ENCODE measurements at regions not wholly inside any gene's neighbourhood (a gene's known extent, or its start where the extent isn't known, plus 50 kb on each side); places are given as distances from the start of the nearest gene placed in this dataset.
A peak's percentile ranks its signal among the peaks of the same experiment; 100 is the strongest.

DNA sequence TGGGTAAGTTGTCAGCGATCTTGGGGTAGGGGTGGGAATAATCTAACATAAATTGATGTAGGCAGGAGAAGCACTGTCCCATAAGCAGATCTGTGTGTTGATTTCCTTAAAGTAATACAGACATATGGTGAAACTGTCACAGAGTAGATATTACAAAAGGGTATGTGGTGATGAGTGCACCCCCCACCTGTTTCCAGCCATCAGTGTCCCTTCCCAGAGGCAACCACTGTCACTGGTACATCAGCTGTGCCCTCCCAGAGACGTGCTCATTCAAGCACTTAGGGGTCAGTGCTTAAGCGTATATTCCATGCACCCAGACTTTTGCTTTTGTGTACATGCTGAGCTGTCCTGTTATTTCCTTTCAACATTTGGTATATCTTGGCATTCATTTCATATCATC is 94.3 kb upstream of the PITX1 start:
- H3K27ac ChIP-seq, result no peak overlapping the region
- no peak for DNase-seq
- TF ChIP-seq, protein P1, sequence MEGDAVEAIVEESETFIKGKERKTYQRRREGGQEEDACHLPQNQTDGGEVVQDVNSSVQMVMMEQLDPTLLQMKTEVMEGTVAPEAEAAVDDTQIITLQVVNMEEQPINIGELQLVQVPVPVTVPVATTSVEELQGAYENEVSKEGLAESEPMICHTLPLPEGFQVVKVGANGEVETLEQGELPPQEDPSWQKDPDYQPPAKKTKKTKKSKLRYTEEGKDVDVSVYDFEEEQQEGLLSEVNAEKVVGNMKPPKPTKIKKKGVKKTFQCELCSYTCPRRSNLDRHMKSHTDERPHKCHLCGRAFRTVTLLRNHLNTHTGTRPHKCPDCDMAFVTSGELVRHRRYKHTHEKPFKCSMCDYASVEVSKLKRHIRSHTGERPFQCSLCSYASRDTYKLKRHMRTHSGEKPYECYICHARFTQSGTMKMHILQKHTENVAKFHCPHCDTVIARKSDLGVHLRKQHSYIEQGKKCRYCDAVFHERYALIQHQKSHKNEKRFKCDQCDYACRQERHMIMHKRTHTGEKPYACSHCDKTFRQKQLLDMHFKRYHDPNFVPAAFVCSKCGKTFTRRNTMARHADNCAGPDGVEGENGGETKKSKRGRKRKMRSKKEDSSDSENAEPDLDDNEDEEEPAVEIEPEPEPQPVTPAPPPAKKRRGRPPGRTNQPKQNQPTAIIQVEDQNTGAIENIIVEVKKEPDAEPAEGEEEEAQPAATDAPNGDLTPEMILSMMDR (IDR thresholded peaks at IDR 0.05), result no peak
- WGBS, 2 donors, result 83 to 94% methylated on average over 2 to 3 of the region's 3 CpGs
- intact Hi-C loops (cut with DNase I), result no loop called here
- no peak for FAIRE-seq
- no peak for ATAC-seq
- H3K4me3 ChIP-seq, result no peak overlapping the region
- no peaks in the 10 kb centered on the region for H3K4me1 ChIP-seq
- H3K9me3 ChIP-seq, result no peaks in the 10 kb centered on the region
- no peaks in the 10 kb centered on the region for H3K27me3 ChIP-seq
- H3K36me3 ChIP-seq, result no peaks in the 10 kb centered on the region

DNA sequence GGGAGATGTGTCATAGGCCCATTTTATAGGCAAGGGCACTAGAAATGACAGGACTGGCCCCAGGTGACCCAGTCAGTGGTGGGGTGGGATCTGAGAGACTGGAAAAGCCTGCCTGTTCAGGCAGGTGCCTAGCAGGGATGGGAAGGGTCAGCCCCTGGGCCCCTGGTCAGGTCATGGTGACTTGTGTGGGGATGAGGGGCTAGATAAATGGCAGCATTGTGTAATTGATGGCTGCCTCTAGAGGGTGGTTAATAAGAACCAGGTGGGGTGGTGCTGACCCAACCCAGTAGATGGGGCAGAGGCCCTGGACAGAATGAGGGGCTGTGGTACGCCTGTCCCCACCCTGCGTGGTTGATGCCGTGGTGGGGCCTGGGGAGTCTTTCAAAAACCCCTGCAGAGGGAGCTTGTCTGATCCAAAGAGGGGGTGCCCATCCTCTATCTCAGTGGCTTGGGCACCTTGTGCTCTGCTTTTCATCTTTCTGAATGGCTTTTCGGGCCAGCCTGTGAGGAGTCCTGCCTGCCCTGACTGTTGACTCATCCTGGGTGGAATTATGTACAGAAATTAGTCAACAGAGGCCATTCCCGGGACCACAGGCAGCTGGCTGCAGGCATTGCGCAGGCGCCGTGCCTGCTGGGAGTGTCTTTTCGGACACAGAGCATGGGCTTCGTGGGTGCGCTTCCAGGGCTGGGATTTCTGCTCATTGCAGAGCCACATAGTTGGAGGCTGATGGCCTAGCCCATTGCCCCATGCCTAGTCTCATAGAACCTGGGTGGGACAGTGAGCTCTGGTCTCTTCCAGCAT is 93.6 kb upstream of the PITX1 start:
- DNase-seq (no peak), ATAC-seq (peak in 2 of 4 donors; percentile 42 to 43)

DNA sequence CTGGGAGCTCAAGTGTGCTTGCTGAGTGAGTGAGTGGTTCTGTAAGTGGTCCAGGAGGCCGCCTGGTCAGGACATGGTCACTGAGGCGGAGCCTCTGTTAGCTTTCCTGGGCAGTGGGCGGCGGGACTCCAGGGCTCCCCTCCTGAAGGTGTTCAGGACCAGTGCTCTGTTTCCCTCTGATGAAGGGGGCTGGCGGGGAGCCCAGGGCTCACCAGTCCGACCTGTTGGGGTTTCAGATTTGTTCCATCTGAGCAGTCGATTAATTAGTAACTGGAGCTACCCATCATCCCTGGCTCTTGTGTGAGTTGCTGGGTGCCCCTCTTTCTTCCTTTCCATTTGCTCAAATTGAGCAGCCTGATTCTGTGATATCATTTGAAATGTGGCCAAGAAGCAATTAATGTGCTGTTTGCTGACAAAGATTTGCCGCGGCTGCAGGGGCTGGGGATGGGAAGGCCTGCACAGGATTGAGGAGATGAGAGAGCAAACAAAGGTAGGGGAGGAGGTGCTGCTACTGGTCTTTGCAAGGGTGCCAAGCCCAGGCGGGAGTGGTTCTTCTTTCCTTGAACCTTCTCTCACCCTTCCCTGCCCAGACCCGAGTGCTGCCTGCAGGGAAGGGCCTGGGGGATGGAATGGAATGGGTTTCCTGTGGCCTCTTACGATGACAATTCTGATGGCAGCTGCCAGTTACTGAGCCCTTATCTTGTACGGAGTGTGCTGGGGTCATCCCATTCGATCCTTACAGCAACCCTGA is 92.8 kb upstream of the PITX1 start:
- Histone ChIP-seq H3K4me1 (no peaks in the 10 kb centered on the region), H3K36me3 (no peaks in the 10 kb centered on the region), H3K27me3 (no peaks in the 10 kb centered on the region), H3K27ac (no peak overlapping the region), H3K9me3 (no peaks in the 10 kb centered on the region), H3K4me3 (no peak overlapping the region)
- TF ChIP-seq, protein P1 (IDR thresholded peaks at IDR 0.05), result no peak
- no peak for FAIRE-seq
- ATAC-seq, result peak in 3 of 4 donors; percentile 52 to 75 (median 55)
- intact Hi-C loops (cut with DNase I), result no loop called here
- 45 to 47% methylated on average over 14 of the region's 14 CpGs for WGBS, 2 donors
- DNase-seq, result peak in 1 of 6 donors; percentile 6

More for the DNA sequence above, 93.6 kb upstream of the PITX1 start:
- Histone ChIP-seq H3K9me3 (no peaks in the 10 kb centered on the region), H3K4me1 (no peaks in the 10 kb centered on the region), H3K27ac (no peak overlapping the region), H3K27me3 (no peaks in the 10 kb centered on the region), H3K36me3 (no peaks in the 10 kb centered on the region), H3K4me3 (no peak overlapping the region)
- FAIRE-seq, result no peak
- TF ChIP-seq, protein P1 (IDR thresholded peaks at IDR 0.05), result no peak
- WGBS, 2 donors, result 90 to 93% methylated on average over 11 of the region's 11 CpGs
- intact Hi-C loops (cut with DNase I), result no loop called here

DNA sequence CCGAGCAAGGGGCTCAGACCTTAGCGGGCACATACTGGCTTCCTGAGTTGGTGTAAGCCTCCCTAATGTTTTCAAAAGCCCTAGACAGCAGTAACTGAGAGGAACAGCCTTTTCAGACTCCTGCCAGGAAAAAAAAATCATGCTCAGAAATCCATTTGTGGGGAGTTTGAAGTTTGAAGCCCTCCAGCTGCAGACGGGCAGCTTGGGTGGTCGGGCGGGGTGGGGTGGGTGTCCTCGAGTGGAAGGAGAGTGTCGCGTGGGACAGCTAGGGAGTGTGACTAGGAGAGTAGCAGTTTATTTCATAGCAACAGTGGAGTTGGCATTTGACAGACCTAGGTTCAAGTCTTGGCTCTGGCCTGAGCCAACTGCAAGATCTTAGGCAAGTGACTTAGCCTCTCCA is 90.7 kb upstream of the PITX1 start:
- no peaks in the 10 kb centered on the region for H3K36me3 ChIP-seq
- no peak for DNase-seq
- no peaks in the 10 kb centered on the region for H3K27me3 ChIP-seq
- intact Hi-C loops (cut with DNase I), result no loop called here
- TF ChIP-seq, protein P1 (IDR thresholded peaks at IDR 0.05), result no peak
- FAIRE-seq, result no peak
- H3K27ac ChIP-seq, result no peak overlapping the region
- no peak overlapping the region for H3K4me3 ChIP-seq
- ATAC-seq, result no peak
- H3K4me1 ChIP-seq, result no peaks in the 10 kb centered on the region
- WGBS, 2 donors, result 70 to 76% methylated on average over 8 of the region's 8 CpGs
- no peaks in the 10 kb centered on the region for H3K9me3 ChIP-seq

DNA sequence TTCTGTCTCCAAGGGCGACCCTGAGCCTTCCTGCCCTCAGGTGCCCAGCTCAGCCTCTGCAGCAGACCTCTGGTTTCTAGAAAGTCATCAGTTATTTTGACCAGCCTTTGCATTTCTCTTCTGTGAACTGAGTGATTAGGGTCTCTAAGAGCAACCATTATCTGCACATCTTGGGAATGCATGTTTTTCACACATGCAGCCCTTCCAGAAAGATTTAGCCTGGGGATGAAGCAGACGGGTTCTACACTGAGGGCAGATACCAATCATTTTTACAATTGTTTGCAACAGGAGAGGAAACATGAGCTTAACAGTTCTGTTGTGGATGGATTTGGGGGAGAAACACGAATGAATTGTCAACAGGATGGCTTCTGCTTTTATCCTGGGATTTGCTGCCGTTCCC is 90.1 kb upstream of the PITX1 start:
- H3K27ac ChIP-seq, result no peak overlapping the region
- no peaks in the 10 kb centered on the region for H3K27me3 ChIP-seq
- H3K36me3 ChIP-seq, result no peaks in the 10 kb centered on the region
- intact Hi-C loops (cut with DNase I), result no loop called here
- no peak for DNase-seq
- FAIRE-seq, result no peak
- 50 to 54% methylated on average over 4 of the region's 4 CpGs for WGBS, 2 donors
- no peaks in the 10 kb centered on the region for H3K4me1 ChIP-seq
- TF ChIP-seq, protein P1 (IDR thresholded peaks at IDR 0.05), result no peak
- H3K4me3 ChIP-seq, result no peak overlapping the region
- ATAC-seq, result no peak
- H3K9me3 ChIP-seq, result no peaks in the 10 kb centered on the region

Data from pancreas (tissue), 10 donors.